NCI-H1417 (cell line): ENCODE measurements at regions not wholly inside any gene's neighbourhood (a gene's known extent, or its start where the extent isn't known, plus 50 kb on each side); places are given as distances from the start of the nearest gene placed in this dataset.
A peak's percentile ranks its signal among the peaks of the same experiment; 100 is the strongest.
"Not testable (repeated sequence)": the region's sequence is repeated elsewhere in the genome, so short reads cannot be mapped to it uniquely, and the experiment has no call there.

Source experiments
- DNase-seq, 3 experiments: peaks; one replicate each; lab custom pipeline; 2025; lab: John Stamatoyannopoulos, UW

- DNase-seq, result no peak
Observed at GRCh38 chr3:95627293-95627692, 1187.1 kb upstream of the EPHA6 start.

GRCh38 chr3:95627697-95628096 is 1186.7 kb upstream of the EPHA6 start:
- no peak for DNase-seq

GRCh38 chr3:95629802-95630201 is 1184.6 kb upstream of the EPHA6 start:
- DNase-seq, result no peak

DNA sequence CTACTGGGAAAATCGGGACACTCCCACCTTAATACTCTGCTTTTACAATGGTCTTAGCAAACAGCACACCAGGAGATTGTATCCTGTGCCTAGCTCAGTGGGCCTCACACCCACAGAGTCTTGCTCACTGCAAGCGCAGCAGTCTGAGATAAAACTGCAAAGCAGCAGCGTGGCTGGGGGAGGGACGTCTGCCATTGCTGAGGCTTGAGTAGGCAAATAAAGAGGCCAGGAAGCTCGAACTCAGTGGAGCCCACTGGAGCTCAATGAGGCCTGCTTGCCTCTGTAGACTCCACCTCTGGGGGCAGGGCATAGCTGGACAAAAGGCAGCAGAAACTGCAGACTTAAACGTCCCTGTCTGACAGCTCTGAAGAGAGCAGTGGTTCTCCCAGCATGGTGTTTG is 1169.1 kb upstream of the EPHA6 start:
- DNase-seq, result no peak

- DNase-seq, result peak in 1 of 3 experiments; percentile 19
Observed at GRCh38 chr3:95654570-95655362, 1159.6 kb upstream of the EPHA6 start.

- DNase-seq, result no peak
Observed at GRCh38 chr3:95655363-95655986, 1158.9 kb upstream of the EPHA6 start.

GRCh38 chr3:95670765-95671164 is 1143.6 kb upstream of the EPHA6 start:
- DNase-seq, result no peak

DNA sequence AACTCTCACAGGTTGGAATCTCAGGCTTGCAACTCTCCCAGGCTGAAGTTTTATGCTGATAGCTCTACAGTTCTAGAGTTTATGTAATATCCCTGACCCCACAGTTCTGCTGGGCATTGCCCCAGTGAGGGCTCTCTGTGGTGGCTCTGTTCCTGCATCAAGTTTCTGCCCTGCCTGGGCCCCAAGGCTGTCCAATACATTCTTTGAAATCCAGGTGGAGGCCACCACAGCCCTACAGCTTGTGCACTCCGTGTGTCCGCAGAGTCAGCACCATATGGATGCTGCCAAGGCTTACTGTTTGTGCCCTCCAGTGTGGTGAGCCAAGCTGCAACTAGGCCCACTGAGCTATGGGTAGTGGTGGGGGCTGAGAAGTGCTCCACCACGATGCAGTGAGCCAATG is 1141.2 kb upstream of the EPHA6 start:
- DNase-seq, result no peak

DNA sequence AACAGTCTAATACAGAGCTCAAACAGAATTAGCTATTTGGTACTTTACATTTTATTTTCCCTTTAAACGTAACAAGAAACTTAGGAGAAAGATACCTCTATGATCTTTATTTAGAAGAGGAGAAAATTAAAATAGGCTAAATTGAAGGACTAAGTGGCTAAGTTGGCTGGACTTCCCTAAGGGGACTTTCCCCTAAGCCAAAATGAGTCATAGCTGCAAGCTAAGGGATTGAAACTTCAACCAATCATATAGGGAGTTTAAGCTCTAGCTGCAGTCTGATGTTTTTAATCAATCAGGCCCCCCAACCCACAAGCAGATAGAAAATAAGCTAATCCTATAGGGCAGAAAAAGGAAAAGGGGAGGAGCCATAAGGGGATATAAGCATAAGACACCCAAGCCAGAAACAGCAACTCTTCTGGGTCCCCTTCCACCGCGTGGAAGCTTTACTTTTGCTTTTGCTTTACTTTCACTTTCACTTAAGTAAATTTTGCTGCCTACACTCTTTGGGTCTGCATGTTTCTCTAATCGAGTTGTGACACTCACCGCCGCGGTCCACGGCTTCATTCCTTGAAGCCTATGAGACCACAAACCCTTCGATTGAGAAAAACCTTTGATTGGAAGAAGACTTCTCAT is 1108.5 kb upstream of the EPHA6 start:
- no peak for DNase-seq

GRCh38 chr3:95707268-95707667 is 1107.1 kb upstream of the EPHA6 start:
- DNase-seq, result no peak

DNA sequence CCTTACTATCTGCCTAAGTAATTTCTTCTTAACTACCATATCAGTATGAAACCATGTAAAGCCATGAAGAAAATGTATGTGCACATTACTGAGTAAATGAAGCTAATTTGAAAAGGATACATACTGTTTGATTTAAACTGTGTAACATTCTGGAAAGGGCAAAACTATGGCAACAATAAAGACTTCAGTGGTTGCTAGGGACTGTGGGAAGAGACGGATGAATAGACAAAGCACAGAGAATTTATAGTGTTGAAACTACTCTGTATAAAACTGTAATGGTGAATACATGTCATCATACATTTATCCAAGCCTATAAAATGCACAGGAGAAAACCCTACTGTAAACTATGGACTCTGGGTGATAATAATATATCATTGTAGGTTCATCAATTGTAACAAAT is 1103.7 kb upstream of the EPHA6 start:
- no peak for DNase-seq

GRCh38 chr3:95711789-95712188 is 1102.6 kb upstream of the EPHA6 start:
- DNase-seq, result no peak

DNA sequence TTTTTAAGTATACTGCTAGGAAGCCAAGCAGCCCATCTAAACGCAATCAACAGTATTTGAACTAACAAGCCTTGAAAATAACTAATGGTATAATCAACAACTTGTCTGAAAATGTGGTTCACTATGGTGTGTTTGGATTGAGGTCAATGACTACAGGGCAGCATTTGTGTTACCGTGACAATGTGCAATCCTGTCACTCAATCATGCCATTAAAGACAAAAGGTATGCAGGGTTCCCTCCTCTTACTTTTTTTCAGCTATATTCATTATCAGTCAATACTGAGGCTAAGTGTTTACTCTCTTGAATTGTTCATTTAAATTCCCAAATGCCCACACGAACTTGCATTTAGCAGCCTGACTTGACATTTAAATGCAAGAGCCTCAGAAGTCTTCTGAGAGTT is 1099.3 kb upstream of the EPHA6 start:
- no peak for DNase-seq

DNA sequence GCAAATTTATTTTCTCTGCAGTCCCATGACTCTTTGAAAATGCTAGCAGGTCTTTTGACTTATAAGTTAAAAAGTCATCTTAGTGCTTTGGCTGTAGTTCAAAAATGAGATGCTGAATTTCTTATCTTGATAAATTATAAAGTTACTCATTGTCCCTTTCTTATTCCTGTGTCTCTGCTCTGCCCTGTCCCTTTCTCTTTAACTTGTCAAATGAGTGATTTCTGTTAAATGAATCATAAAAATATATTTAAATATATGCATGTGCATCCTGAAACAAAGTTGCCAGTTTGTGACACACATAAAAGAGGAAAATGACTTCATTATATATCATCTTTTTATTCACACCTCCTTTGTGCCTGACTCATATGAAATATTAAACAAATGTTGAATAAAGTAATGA is 1097.3 kb upstream of the EPHA6 start:
- no peak for DNase-seq

DNA sequence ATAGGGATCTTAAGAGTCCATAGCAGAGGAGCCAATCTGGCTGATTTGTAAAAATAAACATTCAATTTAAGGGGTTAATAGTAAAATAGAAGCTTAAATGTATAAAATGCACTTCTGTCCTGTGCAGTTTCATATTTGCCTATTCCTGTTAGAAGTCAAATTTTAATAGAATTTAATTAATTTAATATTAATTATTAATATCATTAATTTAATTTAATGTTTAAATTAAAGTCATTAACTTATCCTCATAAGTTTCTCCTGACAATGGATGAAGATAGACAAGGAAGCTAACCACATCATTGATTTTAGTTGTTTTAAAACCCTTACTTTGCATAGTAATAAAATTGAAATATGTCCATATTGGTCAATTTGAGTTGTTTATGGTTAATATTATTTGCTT is 1096.2 kb upstream of the EPHA6 start:
- DNase-seq, result no peak

DNA sequence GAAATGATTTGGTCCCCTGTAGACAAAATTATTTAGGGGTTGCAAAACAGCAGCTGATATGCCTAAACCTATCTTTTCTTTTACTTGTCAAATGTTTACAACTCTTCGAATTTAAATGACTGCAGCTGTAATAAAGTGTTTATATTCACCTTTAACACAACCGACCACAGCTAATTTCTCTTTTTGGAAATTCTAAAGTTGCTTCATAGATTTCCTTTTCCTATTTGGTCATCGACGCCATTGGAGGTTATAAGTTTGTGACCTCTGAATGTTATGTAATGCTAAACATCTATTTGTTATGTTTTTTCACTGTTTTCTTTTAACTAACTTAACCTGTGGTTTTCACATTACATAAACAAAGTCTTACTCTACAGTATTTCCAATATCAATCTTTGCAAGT is 1094.9 kb upstream of the EPHA6 start:
- no peak for DNase-seq

DNA sequence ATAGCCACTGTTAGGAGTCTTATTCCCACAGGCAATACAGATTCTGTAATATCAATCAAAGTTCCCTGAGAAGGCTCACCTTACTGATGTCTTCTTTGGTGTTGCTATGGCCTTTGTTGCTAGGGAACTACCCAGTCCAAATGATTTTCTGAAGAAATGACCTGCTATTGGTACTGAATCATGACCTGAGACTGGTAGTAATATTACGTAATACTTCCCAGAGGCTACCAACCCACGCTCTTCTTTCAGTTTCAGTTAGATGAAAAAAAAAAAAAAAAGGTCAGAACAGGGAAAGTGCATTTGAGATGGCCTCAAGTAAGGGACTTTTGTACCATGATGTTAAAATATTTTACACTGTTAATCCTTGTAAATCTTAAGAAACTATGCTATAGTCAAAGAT is 1092.5 kb upstream of the EPHA6 start:
- DNase-seq, result no peak

DNA sequence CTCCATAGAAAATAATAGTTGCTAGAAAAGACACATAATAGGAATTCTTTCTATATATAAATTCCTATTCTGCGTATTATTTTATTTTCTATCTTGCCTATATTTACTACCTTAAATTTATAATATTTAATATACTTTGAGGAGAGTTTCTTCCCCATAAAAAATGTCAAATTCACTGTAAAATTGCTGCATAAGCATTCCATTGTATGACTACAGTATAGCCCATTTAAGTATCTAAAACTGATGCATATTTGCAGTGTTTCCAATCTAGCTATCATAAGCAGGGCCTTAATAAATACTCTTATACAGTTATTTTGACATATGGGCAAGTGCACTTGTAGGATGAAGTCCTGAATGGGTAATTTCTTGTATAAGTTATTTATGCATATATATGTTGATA is 1088.6 kb upstream of the EPHA6 start:
- no peak for DNase-seq

DNA sequence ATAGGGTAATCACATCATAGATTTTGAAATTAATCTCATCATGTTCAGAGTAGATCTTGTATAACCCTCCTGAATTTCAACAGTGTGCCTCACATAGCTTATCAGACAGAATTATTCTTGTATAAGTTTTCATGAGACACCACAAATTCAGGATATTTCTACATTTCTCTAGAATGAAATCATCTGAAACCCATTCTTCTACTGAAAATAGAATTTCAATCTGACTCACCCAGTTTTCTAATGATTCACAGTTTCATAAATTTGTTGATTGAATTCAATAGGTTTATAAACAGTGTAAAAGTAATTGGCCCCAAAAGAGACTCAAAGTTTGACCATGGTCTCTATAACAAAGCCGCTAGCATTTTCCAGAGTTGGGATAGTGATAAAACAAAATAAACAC is 1082.6 kb upstream of the EPHA6 start:
- DNase-seq, result no peak

DNA sequence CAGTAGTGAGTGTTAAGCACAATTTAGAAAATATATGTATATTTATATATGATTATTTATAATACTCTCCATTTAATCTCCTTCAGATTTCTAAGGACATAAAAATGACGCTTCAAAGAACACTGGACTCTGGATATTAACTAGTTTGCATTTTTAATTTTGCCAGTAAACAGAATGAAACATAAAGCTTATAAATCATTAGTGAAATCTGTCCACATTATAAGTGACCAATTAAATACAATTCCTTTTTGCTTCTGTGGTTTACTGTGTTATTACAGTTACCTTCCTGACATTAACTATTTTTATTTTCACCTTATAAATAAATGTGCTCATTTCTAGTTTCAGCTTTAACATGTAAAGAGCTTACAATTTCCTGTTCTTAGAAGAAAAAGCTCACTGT is 1081.1 kb upstream of the EPHA6 start:
- no peak for DNase-seq

DNA sequence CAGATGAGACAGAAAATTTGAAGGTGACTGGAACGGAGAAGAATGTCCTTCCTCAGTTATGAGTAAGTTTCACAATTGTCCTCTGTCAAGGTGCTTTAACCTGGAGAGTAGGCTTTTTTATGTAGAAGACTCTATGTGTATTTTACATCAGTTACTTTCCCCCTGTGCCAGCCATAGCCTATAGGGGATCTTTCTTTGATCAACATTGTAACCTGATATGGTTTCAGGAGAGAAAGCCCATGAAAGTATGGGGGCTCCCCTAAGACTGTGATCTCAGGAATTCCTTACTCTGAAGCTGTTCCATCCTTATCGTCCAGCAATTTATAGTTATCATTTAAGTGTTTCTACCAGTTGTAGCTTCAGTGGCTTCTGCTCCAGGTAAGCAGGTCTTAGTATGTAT is 1076.3 kb upstream of the EPHA6 start:
- DNase-seq, result no peak

DNA sequence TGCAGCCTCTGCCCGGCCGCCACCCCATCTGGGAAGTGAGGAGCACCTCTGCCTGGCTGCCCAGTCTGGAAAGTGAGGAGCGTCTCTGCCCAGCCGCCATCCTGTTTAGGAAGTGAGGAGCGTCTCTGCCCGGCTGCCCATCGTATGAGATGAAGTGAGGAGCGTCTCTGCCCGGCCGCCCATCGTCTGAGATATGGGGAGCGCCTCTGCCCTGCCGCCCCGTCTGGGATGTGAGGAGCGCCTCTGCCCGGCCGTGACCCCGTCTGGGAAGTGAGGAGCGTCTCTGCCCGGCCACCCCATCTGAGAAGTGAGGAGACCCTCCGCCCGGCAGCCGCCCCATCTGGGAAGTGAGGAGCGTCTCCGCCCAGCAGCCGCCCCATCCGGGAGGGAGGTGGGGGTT is 1069.5 kb upstream of the EPHA6 start:
- DNase-seq, result not testable (repeated sequence)

GRCh38 chr3:95750097-95750496 is 1064.3 kb upstream of the EPHA6 start:
- DNase-seq, result peak in 1 of 3 experiments; percentile 5
